ENCODE measurements at regions not wholly inside any gene's neighbourhood (a gene's known extent, or its start where the extent isn't known, plus 50 kb on each side); places are given as distances from the start of the nearest gene placed in this dataset.

DNA sequence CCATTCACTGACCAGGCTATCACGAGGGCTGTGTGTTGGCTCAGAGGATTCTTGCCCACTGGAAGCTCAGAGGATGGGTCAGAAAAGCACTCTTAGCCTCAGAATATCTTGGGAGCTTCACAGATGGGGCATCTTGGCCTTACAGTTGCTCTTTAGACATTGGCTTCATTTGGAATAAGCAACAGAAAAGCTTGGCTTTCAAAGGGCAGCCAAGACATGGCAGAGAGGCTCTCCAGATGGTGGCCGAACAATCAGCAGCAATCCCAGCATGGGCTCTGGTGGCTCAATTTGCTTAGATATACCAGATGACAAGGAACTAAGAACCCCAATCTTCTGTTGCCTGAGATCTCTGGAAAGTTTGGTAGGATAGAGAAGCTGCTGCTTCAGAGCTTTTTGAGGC is 446.2 kb downstream of the ADRA2A start:
- TF ChIP-seq, protein P1, sequence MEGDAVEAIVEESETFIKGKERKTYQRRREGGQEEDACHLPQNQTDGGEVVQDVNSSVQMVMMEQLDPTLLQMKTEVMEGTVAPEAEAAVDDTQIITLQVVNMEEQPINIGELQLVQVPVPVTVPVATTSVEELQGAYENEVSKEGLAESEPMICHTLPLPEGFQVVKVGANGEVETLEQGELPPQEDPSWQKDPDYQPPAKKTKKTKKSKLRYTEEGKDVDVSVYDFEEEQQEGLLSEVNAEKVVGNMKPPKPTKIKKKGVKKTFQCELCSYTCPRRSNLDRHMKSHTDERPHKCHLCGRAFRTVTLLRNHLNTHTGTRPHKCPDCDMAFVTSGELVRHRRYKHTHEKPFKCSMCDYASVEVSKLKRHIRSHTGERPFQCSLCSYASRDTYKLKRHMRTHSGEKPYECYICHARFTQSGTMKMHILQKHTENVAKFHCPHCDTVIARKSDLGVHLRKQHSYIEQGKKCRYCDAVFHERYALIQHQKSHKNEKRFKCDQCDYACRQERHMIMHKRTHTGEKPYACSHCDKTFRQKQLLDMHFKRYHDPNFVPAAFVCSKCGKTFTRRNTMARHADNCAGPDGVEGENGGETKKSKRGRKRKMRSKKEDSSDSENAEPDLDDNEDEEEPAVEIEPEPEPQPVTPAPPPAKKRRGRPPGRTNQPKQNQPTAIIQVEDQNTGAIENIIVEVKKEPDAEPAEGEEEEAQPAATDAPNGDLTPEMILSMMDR (IDR thresholded peaks at IDR 0.05) = no peak
- no peak for TF ChIP-seq POLR2A (IDR thresholded peaks at IDR 0.05)
